H1 (cell line): ENCODE measurements at regions not wholly inside any gene's neighbourhood (a gene's known extent, or its start where the extent isn't known, plus 50 kb on each side); places are given as distances from the start of the nearest gene placed in this dataset.

Experiments used
- CTCF ChIA-PET: fragments of 300-600 bp; sonication (Branson Sonifier 250); formaldehyde crosslinking; loops from one replicate; lab custom pipeline; 2021; ENCODE audit not compliant: partially characterized antibody; lab: Charles Lee
- POLR2A ChIA-PET: fragments of 300-600 bp; sonication (Branson Sonifier 250); formaldehyde crosslinking; loops from one replicate; lab custom pipeline; 2021; ENCODE audit warnings: inconsistent platforms; ENCODE audit not compliant: partially characterized antibody; lab: Charles Lee
- DNase-seq, 2 experiments: peaks; one replicate each; pipeline versions ENCODE4 v3.0.0 to v3.0.0-alpha.2; 2010 to 2022; ENCODE audit warnings: low spot score in 2 of 2, low read depth in 1 of 2, mixed read lengths in 1 of 2
- FAIRE-seq: peaks from 2 replicates; lab custom pipeline; 2011; peaks lifted over from hg19 to GRCh38; lab: Jason Lieb, UNC
- H2AFZ ChIP-seq: 2 replicates; pipeline ENCODE4 v1.8.1; 2012; ENCODE audit warnings: low read length, inconsistent platforms
- H2AK5ac ChIP-seq: 2 replicates; pipeline ENCODE4 v1.6.1; 2013; ENCODE audit warnings: low read depth, low read length
- H2BK120ac ChIP-seq: replicated peaks from 2 replicates; pipeline ENCODE3; 2013; ENCODE audit warnings: low read depth, low read length, inconsistent platforms
- H2BK12ac ChIP-seq: 2 replicates; pipeline ENCODE4 v1.6.1; 2013; ENCODE audit warnings: low read depth, low read length
- H2BK15ac ChIP-seq: 2 replicates; pipeline ENCODE4 v1.6.1; 2013; ENCODE audit warnings: low read length
- H2BK20ac ChIP-seq: 2 replicates; pipeline ENCODE4 v1.6.1; 2013; ENCODE audit warnings: low read length
- H2BK5ac ChIP-seq: 2 replicates; pipeline ENCODE4 v1.6.1; 2013; ENCODE audit warnings: low read depth, low read length
- H3K14ac ChIP-seq: 2 replicates; pipeline ENCODE4 v1.6.1; 2013; ENCODE audit warnings: inconsistent platforms; ENCODE audit not compliant: insufficient read length
- H3K18ac ChIP-seq: 2 replicates; pipeline ENCODE4 v1.6.1; 2013; ENCODE audit warnings: low read length; ENCODE audit errors: extremely low read depth
- H3K23ac ChIP-seq: 2 replicates; pipeline ENCODE4 v1.6.1; 2013; ENCODE audit warnings: inconsistent platforms; ENCODE audit not compliant: insufficient read length
- H3K23me2 ChIP-seq: 2 replicates; pipeline ENCODE4 v1.6.1; 2013; ENCODE audit warnings: low read depth, low read length
- H3K27ac ChIP-seq: 2 replicates; pipeline ENCODE4 v1.6.1; 2011; ENCODE audit warnings: low read depth, low read length, inconsistent platforms
- H3K27me3 ChIP-seq, 4 experiments: replicated peaks in 1 of 4; 1 replicate in 1 of 4; 2 replicates in 3 of 4; pipeline versions ENCODE4 v1.6.1 to v1.8.1; 2011 to 2013; ENCODE audit warnings: low read length in 3 of 4, mild to moderate bottlenecking in 3 of 4, inconsistent platforms in 2 of 4, mixed read lengths in 2 of 4, moderate library complexity in 1 of 4; ENCODE audit not compliant: control insufficient read depth in 3 of 4, insufficient read depth in 3 of 4; ENCODE audit errors: extremely low read depth in 1 of 4
- H3K36me3 ChIP-seq, 4 experiments: 2 replicates each; pipeline versions ENCODE4 v1.6.1 to v1.8.1; 2011 to 2013; ENCODE audit warnings: mild to moderate bottlenecking in 4 of 4, low read length in 3 of 4, moderate library complexity in 2 of 4, control low read depth in 1 of 4, inconsistent platforms in 1 of 4; ENCODE audit not compliant: insufficient read depth in 4 of 4, control insufficient read depth in 2 of 4
- H3K4ac ChIP-seq: replicated peaks from 2 replicates; pipeline ENCODE3; 2013; ENCODE audit warnings: low read length, low read depth, mixed read lengths, inconsistent platforms; ENCODE audit not compliant: insufficient read length
- H3K4me1 ChIP-seq, 4 experiments: replicated peaks in 1 of 4; 1 replicate in 1 of 4; 2 replicates in 3 of 4; pipeline versions ENCODE4 v1.6.1 to v1.8.1; 2011 to 2013; ENCODE audit warnings: low read length in 3 of 4, inconsistent platforms in 2 of 4, mixed read lengths in 1 of 4; ENCODE audit not compliant: insufficient read depth in 4 of 4, control insufficient read depth in 3 of 4
- H3K4me2 ChIP-seq, 2 experiments: 2 replicates each; pipeline versions ENCODE4 v1.6.1 to v1.8.1; 2011 to 2013; ENCODE audit warnings: low read depth in 2 of 2, low read length in 2 of 2, control low read depth in 1 of 2, inconsistent platforms in 1 of 2, mild to moderate bottlenecking in 1 of 2; ENCODE audit not compliant: insufficient read depth in 1 of 2
- H3K4me3 ChIP-seq, 4 experiments: fragments of 200-600, 300-600 bp in 1 of 4; sonication (generic), shearing (Covaris generic), sonication (Bioruptor Twin) in 1 of 4; 2 replicates each; pipeline versions ENCODE4 v1.5.1 to v1.8.1; 2011 to 2016; ENCODE audit warnings: low read length in 4 of 4, low read depth in 3 of 4, control low read depth in 2 of 4, inconsistent platforms in 2 of 4, mild to moderate bottlenecking in 2 of 4, mixed read lengths in 1 of 4, moderate library complexity in 1 of 4; ENCODE audit not compliant: insufficient read depth in 2 of 4; ENCODE audit errors: extremely low read depth in 1 of 4
- H3K56ac ChIP-seq: replicated peaks from 2 replicates; pipeline ENCODE3; 2013; ENCODE audit warnings: low read depth, mild to moderate bottlenecking, mixed read lengths, low read length, inconsistent platforms; ENCODE audit not compliant: insufficient read length
- H3K79me1 ChIP-seq: 2 replicates; pipeline ENCODE4 v1.6.1; 2013; ENCODE audit warnings: low read depth, low read length, control low read depth
- H3K79me2 ChIP-seq, 2 experiments: 2 replicates each; pipeline versions ENCODE4 v1.6.1 to v1.8.1; 2012 to 2013; ENCODE audit warnings: low read length in 2 of 2, mild to moderate bottlenecking in 2 of 2, inconsistent platforms in 1 of 2; ENCODE audit not compliant: insufficient read depth in 2 of 2, control insufficient read depth in 1 of 2
- H3K9ac ChIP-seq, 4 experiments: replicated peaks in 1 of 4; 1 replicate in 1 of 4; 2 replicates in 3 of 4; pipeline versions ENCODE4 v1.6.1 to v1.8.1; 2011 to 2013; ENCODE audit warnings: low read depth in 3 of 4, low read length in 3 of 4, control low read depth in 2 of 4, mild to moderate bottlenecking in 2 of 4, moderate library complexity in 2 of 4, inconsistent platforms in 1 of 4; ENCODE audit errors: extremely low read depth in 1 of 4
- H3K9me3 ChIP-seq, 2 experiments: 2 replicates each; pipeline versions ENCODE4 v1.6.1 to v1.8.1; 2012 to 2013; ENCODE audit warnings: mild to moderate bottlenecking in 2 of 2, moderate library complexity in 2 of 2, control low read depth in 1 of 2, inconsistent platforms in 1 of 2, low read depth in 1 of 2, low read length in 1 of 2, mixed read lengths in 1 of 2; ENCODE audit not compliant: insufficient read depth in 2 of 2
- H4K20me1 ChIP-seq, 2 experiments: replicated peaks in 1 of 2; 2 replicates each; pipeline versions ENCODE3 to v1.8.1; 2011 to 2013; ENCODE audit warnings: inconsistent platforms in 2 of 2, low read length in 2 of 2, mild to moderate bottlenecking in 1 of 2; ENCODE audit not compliant: insufficient read depth in 2 of 2, control insufficient read depth in 1 of 2
- H4K5ac ChIP-seq: 2 replicates; pipeline ENCODE4 v1.6.1; 2013; ENCODE audit warnings: low read length, low read depth, mixed read lengths, inconsistent platforms; ENCODE audit not compliant: insufficient read length
- H4K8ac ChIP-seq: 2 replicates; pipeline ENCODE4 v1.8.0; 2013; ENCODE audit warnings: mild to moderate bottlenecking, moderate library complexity, low read length, inconsistent platforms; ENCODE audit not compliant: insufficient read depth; ENCODE audit errors: extremely low read depth
- H4K91ac ChIP-seq: replicated peaks from 2 replicates; pipeline ENCODE3; 2013; ENCODE audit warnings: low read length, mixed read lengths, inconsistent platforms; ENCODE audit not compliant: insufficient read length
- ATF2 ChIP-seq: IDR thresholded peaks from 2 replicates; pipeline ENCODE4 v1.6.1; 2012; ENCODE audit warnings: low read length, inconsistent platforms
- EZH2 ChIP-seq: fragments of 200-600 bp; sonication (generic); IDR thresholded peaks from 2 replicates; pipeline ENCODE4 v1.7.1; 2012; ENCODE audit warnings: low read depth, mild to moderate bottlenecking, moderate library complexity, low read length, inconsistent platforms; ENCODE audit not compliant: severe bottlenecking
- KDM5A ChIP-seq: fragments of 200-600 bp; IDR thresholded peaks from 2 replicates; pipeline ENCODE4 v1.7.1; 2012; ENCODE audit warnings: mild to moderate bottlenecking, low read length, inconsistent platforms, mixed read lengths
- POU5F1 ChIP-seq: IDR thresholded peaks from 2 replicates; pipeline ENCODE4 v1.6.1; 2011; ENCODE audit warnings: low read depth, mild to moderate bottlenecking, low read length, moderate library complexity
- SP4 ChIP-seq: IDR thresholded peaks from 2 replicates; pipeline ENCODE4 v1.6.1; 2012; ENCODE audit warnings: low read length, inconsistent platforms
- SRF ChIP-seq: IDR thresholded peaks from 2 replicates; pipeline ENCODE4 v1.6.1; 2011; ENCODE audit warnings: mild to moderate bottlenecking, low read depth, low read length, moderate library complexity
- SUZ12 ChIP-seq: fragments of 200-600 bp; sonication (generic); IDR thresholded peaks from 2 replicates; pipeline ENCODE4 v1.6.1; 2012; ENCODE audit warnings: mild to moderate bottlenecking, inconsistent platforms, low read length, moderate library complexity, mixed read lengths
- TBP ChIP-seq: IDR thresholded peaks from 2 replicates; pipeline ENCODE4 v1.6.1; 2011; ENCODE audit warnings: low read depth, low read length, improper control_type of control experiment

GRCh38 chr12:58479401-58479800 is 440.9 kb downstream of the LRIG3 start:
- H3K36me3 ChIP-seq = no peaks in the 10 kb centered on the region
- H2BK15ac ChIP-seq = no peak overlapping the region
- H2BK120ac ChIP-seq = no peak overlapping the region
- POLR2A ChIA-PET = no interaction called here
- H4K8ac ChIP-seq = no peak overlapping the region
- H2BK5ac ChIP-seq = no peak overlapping the region
- H3K56ac ChIP-seq = no peak overlapping the region
- no peak for TF ChIP-seq SRF
- TF ChIP-seq POU5F1 = no peak
- TF ChIP-seq SUZ12 = no peak
- no peak for TF ChIP-seq KDM5A
- no peak for TF ChIP-seq ATF2
- no peak for TF ChIP-seq EZH2
- no peak for TF ChIP-seq TBP
- no peak for TF ChIP-seq SP4
- H3K18ac ChIP-seq = no peak overlapping the region
- no peak overlapping the region for H3K27ac ChIP-seq
- H4K91ac ChIP-seq = no peak overlapping the region
- no peak overlapping the region; the same call in 1 of the 2 replicates for H2BK12ac ChIP-seq
- CTCF ChIA-PET = no interaction called here
- H3K9me3 ChIP-seq = peaks cover 3% of the 10 kb centered on the region in 2 experiments; a peak in 3 of 4 replicates
- H3K4me2 ChIP-seq = no peak overlapping the region
- H3K23ac ChIP-seq = no peak overlapping the region
- H4K5ac ChIP-seq = no peak overlapping the region
- FAIRE-seq = no peak
- H3K79me2 ChIP-seq = no peaks in the 10 kb centered on the region
- H2AFZ ChIP-seq = no peak overlapping the region
- H3K27me3 ChIP-seq = no peaks in the 10 kb centered on the region
- H2AK5ac ChIP-seq = no peak overlapping the region
- no peaks in the 10 kb centered on the region for H4K20me1 ChIP-seq
- no peaks in the 10 kb centered on the region for H3K79me1 ChIP-seq
- no peak overlapping the region for H2BK20ac ChIP-seq
- H3K23me2 ChIP-seq = no peaks in the 10 kb centered on the region
- H3K4me1 ChIP-seq = peaks cover 0 to 9% (median 4%) of the 10 kb centered on the region in 4 experiments; a peak in 3 of 7 replicates
- no peak overlapping the region for H3K4ac ChIP-seq
- no peak overlapping the region for H3K14ac ChIP-seq
- no peak overlapping the region for H3K4me3 ChIP-seq
- no peak for DNase-seq
- no peak overlapping the region for H3K9ac ChIP-seq
